IMR-90 (cell line): ENCODE measurements at regions not wholly inside any gene's neighbourhood (a gene's known extent, or its start where the extent isn't known, plus 50 kb on each side); places are given as distances from the start of the nearest gene placed in this dataset.

ENCODE experiments used
- ATAC-seq: fragments of 200-7000 bp; cut with Tn5 transposase; 2 replicates; pipeline ENCODE4 v1.9.1; 2020; ENCODE audit warnings: low read depth, mild to moderate bottlenecking, moderate library complexity
- BruUV-seq: library from RNA; stranded (reverse); fragments of 400-500 nt; replicated peaks from 2 replicates; lab custom pipeline; 2021; lab: Mats Ljungman, UMichigan
- CTCF ChIA-PET: fragments of 300-600 bp; formaldehyde crosslinking; extraction: SDS; loops from one replicate; lab custom pipeline; 2021; ENCODE audit warnings: antibody characterized with exemption; lab: Yijun Ruan, JAX
- POLR2A ChIA-PET: fragments of 300-600 bp; sonication (Branson Sonifier 250); formaldehyde crosslinking; loops from one replicate; lab custom pipeline; 2022; ENCODE audit warnings: antibody characterized with exemption; ENCODE audit not compliant: unreplicated experiment; lab: Charles Lee
- DNase-seq: peaks from one replicate; pipeline ENCODE4 v3.0.0; 2013
- H2AFZ ChIP-seq: replicated peaks from 2 replicates; pipeline ENCODE3; 2013; ENCODE audit warnings: low read length, mild to moderate bottlenecking; ENCODE audit not compliant: poor library complexity
- H2AK5ac ChIP-seq: 2 replicates; pipeline ENCODE4 v1.6.1; 2013; ENCODE audit warnings: low read depth, low read length, inconsistent platforms
- H2AK9ac ChIP-seq: replicated peaks from 2 replicates; pipeline ENCODE3; 2013; ENCODE audit warnings: mild to moderate bottlenecking, low read depth, low read length, moderate library complexity; ENCODE audit not compliant: poor library complexity
- H2BK120ac ChIP-seq: 2 replicates; pipeline ENCODE4 v1.6.1; 2013; ENCODE audit warnings: low read depth, low read length, inconsistent platforms
- H2BK15ac ChIP-seq: 3 replicates; pipeline ENCODE4 v1.6.1; 2013; ENCODE audit warnings: low read depth, low read length, inconsistent platforms
- H2BK20ac ChIP-seq: 2 replicates; pipeline ENCODE4 v1.6.1; 2013; ENCODE audit warnings: low read depth, mild to moderate bottlenecking, inconsistent platforms, low read length, moderate library complexity
- H2BK5ac ChIP-seq: 2 replicates; pipeline ENCODE4 v1.6.1; 2013; ENCODE audit warnings: mild to moderate bottlenecking, low read depth, low read length, inconsistent platforms; ENCODE audit not compliant: poor library complexity, severe bottlenecking
- H3K14ac ChIP-seq: replicated peaks from 2 replicates; pipeline ENCODE4 v1.6.1; 2013; ENCODE audit warnings: low read depth, low read length, inconsistent platforms
- H3K18ac ChIP-seq: 2 replicates; pipeline ENCODE4 v1.6.1; 2013; ENCODE audit warnings: low read depth, low read length, control low read depth
- H3K23ac ChIP-seq: 2 replicates; pipeline ENCODE4 v1.6.1; 2013; ENCODE audit warnings: low read depth, low read length, inconsistent platforms
- H3K27ac ChIP-seq: 2 replicates; pipeline ENCODE4 v1.5.1; 2013; ENCODE audit warnings: mild to moderate bottlenecking, control low read depth, low read length; ENCODE audit not compliant: insufficient read depth
- H3K27me3 ChIP-seq: 2 replicates; pipeline ENCODE4 v1.6.1; 2013; ENCODE audit warnings: low read length; ENCODE audit not compliant: control insufficient read depth, insufficient read depth
- H3K36me3 ChIP-seq: 2 replicates; pipeline ENCODE4 v1.6.1; 2013; ENCODE audit warnings: low read length, mixed read lengths; ENCODE audit not compliant: control insufficient read depth, insufficient read depth
- H3K4ac ChIP-seq: 2 replicates; pipeline ENCODE4 v1.6.1; 2013; ENCODE audit warnings: low read depth, low read length, inconsistent platforms
- H3K4me1 ChIP-seq: 2 replicates; pipeline ENCODE4 v1.6.1; 2013; ENCODE audit warnings: low read length, mixed read lengths; ENCODE audit not compliant: control insufficient read depth, insufficient read depth
- H3K4me2 ChIP-seq: 2 replicates; pipeline ENCODE4 v1.6.1; 2013; ENCODE audit warnings: low read depth, mild to moderate bottlenecking, control low read depth, low read length, moderate library complexity
- H3K4me3 ChIP-seq: 2 replicates; pipeline ENCODE4 v1.5.1; 2013; ENCODE audit warnings: low read depth, mild to moderate bottlenecking, control low read depth, low read length, moderate library complexity; ENCODE audit not compliant: insufficient read depth
- H3K56ac ChIP-seq: 2 replicates; pipeline ENCODE4 v1.6.1; 2013; ENCODE audit warnings: low read length, inconsistent platforms; ENCODE audit not compliant: insufficient read depth; ENCODE audit errors: extremely low read depth
- H3K79me1 ChIP-seq, 2 experiments: 2 replicates each; pipeline ENCODE4 v1.6.1; 2013; ENCODE audit warnings: low read length in 2 of 2, inconsistent platforms in 1 of 2, low read depth in 1 of 2
- H3K9ac ChIP-seq: 2 replicates; pipeline ENCODE4 v1.6.1; 2013; ENCODE audit warnings: low read depth, low read length, control low read depth
- H3K9me1 ChIP-seq: 2 replicates; pipeline ENCODE4 v1.6.1; 2013; ENCODE audit warnings: low read length, inconsistent platforms; ENCODE audit not compliant: insufficient read depth
- H3K9me3 ChIP-seq: 2 replicates; pipeline ENCODE4 v1.6.1; 2013; ENCODE audit warnings: low read length; ENCODE audit not compliant: control insufficient read depth, insufficient read depth
- H4K20me1 ChIP-seq: 2 replicates; pipeline ENCODE4 v1.6.1; 2013; ENCODE audit warnings: low read length, inconsistent platforms; ENCODE audit not compliant: insufficient read depth
- H4K5ac ChIP-seq: 2 replicates; pipeline ENCODE4 v1.6.1; 2013; ENCODE audit warnings: mild to moderate bottlenecking, low read depth, low read length, control low read depth
- H4K8ac ChIP-seq, 2 experiments: 2 replicates each; pipeline ENCODE4 v1.6.1; 2013; ENCODE audit warnings: low read depth in 2 of 2, low read length in 2 of 2, control low read depth in 1 of 2, inconsistent platforms in 1 of 2
- H4K91ac ChIP-seq: 2 replicates; pipeline ENCODE4 v1.6.1; 2013; ENCODE audit warnings: low read depth, low read length, inconsistent platforms; ENCODE audit not compliant: insufficient read depth
- BHLHE40 ChIP-seq: fragments of 150-350 bp; IDR thresholded peaks from 2 replicates; pipeline ENCODE4 v1.6.1; 2016; ENCODE audit warnings: mild to moderate bottlenecking, low read depth, low read length
- CEBPB ChIP-seq: IDR thresholded peaks from 2 replicates; pipeline ENCODE4 v1.6.1; 2012; ENCODE audit warnings: low read depth, low read length, improper control_type of control experiment
- CHD1 ChIP-seq: IDR thresholded peaks from 2 replicates; pipeline ENCODE4 v1.6.1; 2012; ENCODE audit warnings: low read depth, low read length, improper control_type of control experiment
- CTCF ChIP-seq: conservative IDR thresholded peaks from 2 replicates; pipeline ENCODE4 v1.5.1; 2012; ENCODE audit warnings: mild to moderate bottlenecking, low read depth, low read length, improper control_type of control experiment
- ELK1 ChIP-seq: fragments of 150-350 bp; IDR thresholded peaks from 2 replicates; pipeline ENCODE4 v1.6.1; 2016; ENCODE audit warnings: low read depth, mild to moderate bottlenecking, low read length, moderate library complexity, borderline replicate concordance
- FOS ChIP-seq: fragments of 150-350 bp; IDR thresholded peaks from 2 replicates; pipeline ENCODE4 v1.6.1; 2016; ENCODE audit warnings: low read depth, low read length
- MAFK ChIP-seq: IDR thresholded peaks from 2 replicates; pipeline ENCODE4 v1.6.1; 2012; ENCODE audit warnings: low read depth, low read length, improper control_type of control experiment
- MAZ ChIP-seq: IDR thresholded peaks from 2 replicates; pipeline ENCODE4 v1.6.1; 2012; ENCODE audit warnings: low read depth, mild to moderate bottlenecking, low read length, improper control_type of control experiment, moderate library complexity, borderline replicate concordance
- MXI1 ChIP-seq: IDR thresholded peaks from 2 replicates; pipeline ENCODE4 v1.6.1; 2012; ENCODE audit warnings: low read depth, mild to moderate bottlenecking, low read length, moderate library complexity, borderline replicate concordance
- NFE2L2 ChIP-seq: fragments of 150-350 bp; IDR thresholded peaks from 2 replicates; pipeline ENCODE4 v1.6.1; 2016; ENCODE audit warnings: low read depth, mild to moderate bottlenecking, low read length
- POLR2A ChIP-seq: IDR thresholded peaks from 2 replicates; pipeline ENCODE4 v1.6.1; 2012; ENCODE audit warnings: mild to moderate bottlenecking, low read depth, low read length
- RAD21 ChIP-seq: IDR thresholded peaks from 2 replicates; pipeline ENCODE4 v1.6.1; 2012; ENCODE audit warnings: low read length, improper control_type of control experiment
- RCOR1 ChIP-seq: IDR thresholded peaks from 2 replicates; pipeline ENCODE4 v1.6.1; 2012; ENCODE audit warnings: mild to moderate bottlenecking, low read length, improper control_type of control experiment; ENCODE audit not compliant: insufficient replicate concordance
- RFX5 ChIP-seq: IDR thresholded peaks from 2 replicates; pipeline ENCODE4 v1.8.0; 2012; ENCODE audit warnings: low read depth, mild to moderate bottlenecking, low read length, moderate library complexity
- SMC3 ChIP-seq: fragments of 150-350 bp; IDR thresholded peaks from 2 replicates; pipeline ENCODE4 v1.6.1; 2016; ENCODE audit warnings: low read depth, mild to moderate bottlenecking, antibody characterized with exemption, low read length, moderate library complexity
- USF2 ChIP-seq: fragments of 150-350 bp; IDR thresholded peaks from 2 replicates; pipeline ENCODE4 v1.6.1; 2017; ENCODE audit warnings: mild to moderate bottlenecking, antibody characterized with exemption, low read length, low read depth
- WGBS, 2 experiments: methylation state at CpG; one replicate each; pipeline versions ENCODE4 v1.1.5 to v1.1.7; 2013; ENCODE audit warnings: missing lambda C conversion rate in 2 of 2; ENCODE audit not compliant: insufficient read length in 1 of 2; ENCODE audit errors: extremely low coverage in 2 of 2; 5-methylcytosine and 5-hydroxymethylcytosine counted together
- dilution Hi-C: fragments of 300-500 bp; cut with HindIII; formaldehyde crosslinking; loops from one replicate; pipeline ENCODE4 v1.14.3; 2018; ENCODE audit warnings: low sequenced_read_pairs; ENCODE audit not compliant: unreplicated experiment
- in situ Hi-C: fragments of 300-500 bp; cut with MboI; formaldehyde crosslinking; loops from 3 replicates; pipeline ENCODE4 v1.14.3; 2019; ENCODE audit warnings: low sequenced_read_pairs, inconsistent platforms, mixed read lengths
- intact Hi-C: fragments of 100-400 bp; cut with micrococcal nuclease; formaldehyde crosslinking; loops from 2 replicates; pipeline ENCODE4 v1.10.0; 2022

- ATAC-seq (no peak), DNase-seq (no peak)
- no peak overlapping the region for H4K8ac ChIP-seq
- no peaks in the 10 kb centered on the region for H3K27me3 ChIP-seq
- in situ Hi-C loops: no loop called here
- H3K18ac ChIP-seq: no peak overlapping the region
- intact Hi-C loops: no loop called here
- no peak overlapping the region for H3K23ac ChIP-seq
- no peak overlapping the region for H4K91ac ChIP-seq
- no peaks in the 10 kb centered on the region for H3K79me1 ChIP-seq
- no peak overlapping the region for H2BK15ac ChIP-seq
- H2BK5ac ChIP-seq: no peak overlapping the region
- H3K4me3 ChIP-seq: no peak overlapping the region
- no peak overlapping the region for H2AFZ ChIP-seq
- H3K4me2 ChIP-seq: no peak overlapping the region
- no peak overlapping the region for H2AK9ac ChIP-seq
- ChIA-PET CTCF (no interaction called here), POLR2A (no interaction called here)
- no peak overlapping the region for H3K4ac ChIP-seq
- WGBS, 2 experiments: no CpG with 5 or more reads among the region's 4 CpGs
- no TSS peak for BruUV-seq
- no peak overlapping the region for H3K9ac ChIP-seq
- H4K5ac ChIP-seq: no peak overlapping the region
- H3K27ac ChIP-seq: no peak overlapping the region
- H3K56ac ChIP-seq: no peak overlapping the region
- H4K20me1 ChIP-seq: no peaks in the 10 kb centered on the region
- TF ChIP-seq RFX5 (no peak), ELK1 (no peak), FOS (no peak), POLR2A (no peak), RAD21 (no peak), USF2 (no peak), MAZ (no peak), NFE2L2 (no peak), CTCF (no peak), CEBPB (no peak), CHD1 (no peak), RCOR1 (no peak), MXI1 (no peak), MAFK (no peak), BHLHE40 (no peak), SMC3 (no peak)
- H3K14ac ChIP-seq: no peak overlapping the region
- H2AK5ac ChIP-seq: no peak overlapping the region
- no peaks in the 10 kb centered on the region for H3K9me3 ChIP-seq
- H2BK120ac ChIP-seq: no peak overlapping the region
- H3K4me1 ChIP-seq: no peaks in the 10 kb centered on the region
- dilution Hi-C loops: no loop called here
- H2BK20ac ChIP-seq: no peak overlapping the region
- no peaks in the 10 kb centered on the region for H3K9me1 ChIP-seq
- no peaks in the 10 kb centered on the region for H3K36me3 ChIP-seq
These were observed 271.0 kb upstream of the ROBO2 start for GRCh38 chr3:76768912-76769311.
